ENCODE measurements at regions not wholly inside any gene's neighbourhood (a gene's known extent, or its start where the extent isn't known, plus 50 kb on each side); places are given as distances from the start of the nearest gene placed in this dataset.

DNA sequence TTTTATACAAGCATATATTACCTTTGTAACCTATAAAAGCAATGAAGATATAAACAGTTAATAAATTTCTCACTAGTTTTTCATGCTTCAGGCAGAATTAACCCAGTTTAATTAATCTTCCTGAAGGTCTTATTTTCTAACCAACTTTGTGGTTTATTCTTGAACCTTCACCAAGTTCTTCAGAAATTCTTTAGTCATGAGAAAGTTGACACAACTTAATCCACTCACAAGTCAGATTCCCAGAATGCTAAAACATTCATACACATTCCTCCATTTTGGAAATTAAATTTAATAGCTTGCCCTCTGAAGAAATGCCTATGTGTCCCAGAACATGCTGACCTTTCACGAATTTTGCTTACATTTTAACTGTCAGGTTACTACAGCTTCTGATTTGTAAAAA lies 105.4 kb upstream of the PAM start:
- Histone ChIP-seq H3K4me3 (no peak overlapping the region), H3K9me3 (no peaks in the 10 kb centered on the region), H3K27me3 (no peaks in the 10 kb centered on the region), H3K4me1 (no peaks in the 10 kb centered on the region), H3K36me3 (no peaks in the 10 kb centered on the region), H3K27ac (no peak overlapping the region)
- TF ChIP-seq, protein P1, sequence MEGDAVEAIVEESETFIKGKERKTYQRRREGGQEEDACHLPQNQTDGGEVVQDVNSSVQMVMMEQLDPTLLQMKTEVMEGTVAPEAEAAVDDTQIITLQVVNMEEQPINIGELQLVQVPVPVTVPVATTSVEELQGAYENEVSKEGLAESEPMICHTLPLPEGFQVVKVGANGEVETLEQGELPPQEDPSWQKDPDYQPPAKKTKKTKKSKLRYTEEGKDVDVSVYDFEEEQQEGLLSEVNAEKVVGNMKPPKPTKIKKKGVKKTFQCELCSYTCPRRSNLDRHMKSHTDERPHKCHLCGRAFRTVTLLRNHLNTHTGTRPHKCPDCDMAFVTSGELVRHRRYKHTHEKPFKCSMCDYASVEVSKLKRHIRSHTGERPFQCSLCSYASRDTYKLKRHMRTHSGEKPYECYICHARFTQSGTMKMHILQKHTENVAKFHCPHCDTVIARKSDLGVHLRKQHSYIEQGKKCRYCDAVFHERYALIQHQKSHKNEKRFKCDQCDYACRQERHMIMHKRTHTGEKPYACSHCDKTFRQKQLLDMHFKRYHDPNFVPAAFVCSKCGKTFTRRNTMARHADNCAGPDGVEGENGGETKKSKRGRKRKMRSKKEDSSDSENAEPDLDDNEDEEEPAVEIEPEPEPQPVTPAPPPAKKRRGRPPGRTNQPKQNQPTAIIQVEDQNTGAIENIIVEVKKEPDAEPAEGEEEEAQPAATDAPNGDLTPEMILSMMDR (IDR thresholded peaks at IDR 0.05), result no peak
- no peak for TF ChIP-seq POLR2A (IDR thresholded peaks at IDR 0.05)
- TF ChIP-seq POLR2AphosphoS5 (IDR thresholded peaks at IDR 0.05; ENCODE audit: insufficient read depth in 1 of 2, low read depth in 1 of 2), result no peak
- intact Hi-C loops (cut with DNase I), result no loop called here
- no peak for DNase-seq (ENCODE audit: extremely low spot score in 2 of 2)

DNA sequence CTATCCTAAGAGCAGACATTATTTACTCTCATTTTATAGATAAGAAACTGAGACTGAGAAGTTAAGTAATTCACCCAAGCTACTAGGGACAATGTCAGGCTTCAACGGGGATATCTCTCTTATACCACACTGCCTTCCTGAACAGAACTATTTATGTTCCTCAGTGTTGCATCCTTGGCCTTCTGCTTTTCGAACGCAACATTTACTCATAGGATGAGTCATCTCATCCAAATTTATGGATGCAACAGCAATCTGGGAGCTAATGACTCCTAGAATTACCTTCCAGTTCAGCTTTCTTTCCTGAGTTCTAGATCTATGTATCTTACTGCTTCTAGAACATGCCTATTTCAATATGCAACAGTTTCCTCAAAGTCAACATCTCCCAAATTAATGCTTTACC lies 103.6 kb upstream of the PAM start:
- H3K27me3 ChIP-seq, result no peaks in the 10 kb centered on the region
- DNase-seq (ENCODE audit: extremely low spot score in 2 of 2), result no peak
- no peak overlapping the region for H3K4me3 ChIP-seq
- H3K4me1 ChIP-seq, result no peaks in the 10 kb centered on the region
- H3K27ac ChIP-seq, result no peak overlapping the region
- no peak for TF ChIP-seq POLR2A (IDR thresholded peaks at IDR 0.05)
- H3K9me3 ChIP-seq, result no peaks in the 10 kb centered on the region
- no peaks in the 10 kb centered on the region for H3K36me3 ChIP-seq
- intact Hi-C loops (cut with DNase I), result no loop called here

DNA sequence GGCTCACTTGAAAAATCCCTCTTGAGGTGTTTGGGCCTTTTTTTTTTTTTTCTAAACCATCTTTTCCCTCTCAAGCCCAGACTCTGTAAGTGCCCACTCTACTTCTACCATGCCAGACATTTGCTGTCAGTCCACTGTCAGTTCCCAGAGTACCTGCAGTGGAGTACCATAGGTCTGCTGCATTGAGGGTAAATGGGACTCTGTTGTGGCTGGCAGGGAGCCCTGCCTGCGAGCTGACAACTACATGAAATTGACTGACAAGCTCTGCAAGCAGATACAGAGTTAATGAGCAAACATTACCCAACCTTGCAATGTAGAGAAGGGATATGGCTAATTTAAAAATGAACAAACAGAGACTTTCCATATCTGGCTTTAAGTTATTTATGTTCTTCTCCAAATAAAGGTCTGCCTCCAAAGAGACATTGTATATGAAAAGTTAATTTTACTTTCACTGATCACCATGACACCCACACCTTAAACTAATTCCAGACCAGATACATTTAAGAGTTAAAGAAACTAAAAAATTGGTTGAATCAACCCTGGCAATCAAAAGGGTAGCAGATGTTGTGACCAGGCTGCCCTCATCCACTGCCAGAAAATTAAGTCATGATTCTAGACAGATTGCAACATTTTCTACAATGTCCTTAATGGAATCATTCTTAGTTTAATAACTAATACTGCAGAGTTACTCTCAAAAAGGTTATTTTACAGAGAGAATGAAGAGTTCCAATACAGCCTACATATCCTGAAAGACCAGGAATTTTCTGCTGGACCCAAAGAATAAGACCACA lies 100.4 kb upstream of the PAM start:
- Histone ChIP-seq H3K4me3 (no peak overlapping the region), H3K9me3 (no peaks in the 10 kb centered on the region), H3K27ac (no peak overlapping the region), H3K36me3 (no peaks in the 10 kb centered on the region), H3K27me3 (no peaks in the 10 kb centered on the region), H3K4me1 (no peaks in the 10 kb centered on the region)
- DNase-seq (ENCODE audit: extremely low spot score in 2 of 2), result no peak
- intact Hi-C loops (cut with DNase I), result no loop called here
- TF ChIP-seq POLR2A (IDR thresholded peaks at IDR 0.05) (no peak), POLR2AphosphoS5 (IDR thresholded peaks at IDR 0.05; ENCODE audit: insufficient read depth in 1 of 2, low read depth in 1 of 2) (no peak)
- TF ChIP-seq, protein P1 (IDR thresholded peaks at IDR 0.05), result no peak

DNA sequence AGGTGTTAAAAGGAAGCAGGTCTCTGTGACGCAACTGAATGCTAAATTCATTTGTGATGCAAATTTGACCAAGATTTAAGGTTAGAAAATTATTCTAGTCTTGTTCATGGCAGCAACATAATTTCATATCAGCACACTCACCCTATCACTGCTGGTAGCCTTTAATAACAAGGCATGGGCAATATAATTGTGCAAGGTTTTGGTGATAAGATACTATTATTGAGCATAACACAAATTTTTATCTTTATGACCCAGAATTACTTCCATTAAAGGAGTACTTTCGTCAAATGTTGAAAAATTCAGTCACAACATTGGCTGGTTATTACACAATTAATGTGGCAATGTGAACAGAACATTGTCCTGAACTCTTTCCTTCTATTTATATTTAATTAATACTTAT lies 96.0 kb upstream of the PAM start:
- Histone ChIP-seq H3K4me3 (no peak overlapping the region), H3K27ac (no peak overlapping the region), H3K27me3 (no peaks in the 10 kb centered on the region), H3K4me1 (peaks cover 5% of the 10 kb centered on the region), H3K36me3 (no peaks in the 10 kb centered on the region), H3K9me3 (no peaks in the 10 kb centered on the region)
- no peak for DNase-seq (ENCODE audit: extremely low spot score in 2 of 2)
- TF ChIP-seq, protein P1 (IDR thresholded peaks at IDR 0.05), result no peak
- TF ChIP-seq POLR2AphosphoS5 (IDR thresholded peaks at IDR 0.05; ENCODE audit: insufficient read depth in 1 of 2, low read depth in 1 of 2), result no peak
- TF ChIP-seq POLR2A (IDR thresholded peaks at IDR 0.05), result no peak
- intact Hi-C loops (cut with DNase I), result no loop called here

DNA sequence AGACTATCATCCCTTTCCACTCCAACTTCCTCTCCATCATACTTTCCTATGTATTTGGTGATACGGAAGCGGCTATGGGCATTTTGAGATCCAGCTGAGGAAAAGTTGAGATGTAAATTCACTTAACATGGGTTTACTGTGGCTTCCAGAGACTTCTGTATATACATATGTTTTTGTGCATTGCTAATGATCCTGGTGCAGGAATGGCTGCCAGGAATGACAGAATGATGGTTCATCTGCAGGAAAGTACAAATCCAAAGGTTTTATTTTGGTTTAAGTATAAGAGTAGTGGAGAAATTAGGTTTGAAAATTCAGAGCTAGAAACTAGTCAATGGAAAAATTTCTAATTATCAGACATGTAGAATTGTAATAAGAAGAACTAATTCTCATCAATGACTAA lies 95.0 kb upstream of the PAM start:
- no peaks in the 10 kb centered on the region for H3K36me3 ChIP-seq
- intact Hi-C loops (cut with DNase I), result no loop called here
- peaks cover 13% of the 10 kb centered on the region for H3K4me1 ChIP-seq
- no peaks in the 10 kb centered on the region for H3K27me3 ChIP-seq
- no peak for TF ChIP-seq POLR2AphosphoS5 (IDR thresholded peaks at IDR 0.05; ENCODE audit: insufficient read depth in 1 of 2, low read depth in 1 of 2)
- TF ChIP-seq, protein P1 (IDR thresholded peaks at IDR 0.05), result no peak
- no peak for TF ChIP-seq POLR2A (IDR thresholded peaks at IDR 0.05)
- no peak overlapping the region for H3K27ac ChIP-seq
- no peaks in the 10 kb centered on the region for H3K9me3 ChIP-seq
- DNase-seq (ENCODE audit: extremely low spot score in 2 of 2), result no peak
- H3K4me3 ChIP-seq, result no peak overlapping the region
